SU-DHL-6 (cell line): ENCODE measurements at regions not wholly inside any gene's neighbourhood (a gene's known extent, or its start where the extent isn't known, plus 50 kb on each side); places are given as distances from the start of the nearest gene placed in this dataset.

ENCODE experiments used
- CTCF ChIP-seq: fragments of 200-600 bp; sonication (generic); IDR thresholded peaks from one replicate; pipeline ENCODE4 v1.5.1; 2017; ENCODE audit warnings: antibody characterized with exemption, mild to moderate bottlenecking, low read length, moderate library complexity; ENCODE audit not compliant: insufficient read depth, poor library complexity, severe bottlenecking
- EZH2phosphoT487 ChIP-seq: fragments of 200-600 bp; sonication (generic), shearing (Covaris generic); conservative IDR thresholded peaks from 2 replicates; pipeline ENCODE4 v1.6.1; 2018; ENCODE audit warnings: mild to moderate bottlenecking, antibody characterized with exemption, low read length, moderate library complexity, mixed read lengths

GRCh38 chr4:130025701-130026100, 929.7 kb downstream of the C4orf33 start:
- TF ChIP-seq CTCF (no peak), EZH2phosphoT487 (no peak)
